Large intestine (tissue), 3 donors: ENCODE measurements at regions not wholly inside any gene's neighbourhood (a gene's known extent, or its start where the extent isn't known, plus 50 kb on each side); places are given as distances from the start of the nearest gene placed in this dataset.

ENCODE experiments used
- DNase-seq, 2 donors: peaks; one replicate each; pipeline versions ENCODE4 v3.0.0 to v3.0.0-alpha.2; 2013
- H3K27ac ChIP-seq: one replicate; pipeline ENCODE4 v1.5.1; 2013; ENCODE audit warnings: low read length
- H3K27me3 ChIP-seq: 2 replicates; pipeline ENCODE4 v1.6.1; 2013; ENCODE audit warnings: low read length; ENCODE audit not compliant: control insufficient read depth, insufficient read depth
- H3K36me3 ChIP-seq: 2 replicates; pipeline ENCODE4 v1.6.1; 2013; ENCODE audit warnings: low read length; ENCODE audit not compliant: control insufficient read depth, insufficient read depth
- H3K4me1 ChIP-seq: one replicate; pipeline ENCODE4 v1.6.1; 2013; ENCODE audit warnings: low read length; ENCODE audit not compliant: control insufficient read depth, insufficient read depth
- H3K4me3 ChIP-seq: one replicate; pipeline ENCODE4 v1.5.1; 2013; ENCODE audit warnings: low read length
- H3K9me3 ChIP-seq: one replicate; pipeline ENCODE4 v1.6.1; 2013; ENCODE audit warnings: mild to moderate bottlenecking, low read depth, low read length, moderate library complexity; ENCODE audit not compliant: control insufficient read depth
- WGBS: methylation state at CpG from one replicate; pipeline ENCODE4 v1.1.5; 2013; ENCODE audit warnings: low lambda C conversion rate; ENCODE audit not compliant: insufficient coverage; 5-methylcytosine and 5-hydroxymethylcytosine counted together

DNA sequence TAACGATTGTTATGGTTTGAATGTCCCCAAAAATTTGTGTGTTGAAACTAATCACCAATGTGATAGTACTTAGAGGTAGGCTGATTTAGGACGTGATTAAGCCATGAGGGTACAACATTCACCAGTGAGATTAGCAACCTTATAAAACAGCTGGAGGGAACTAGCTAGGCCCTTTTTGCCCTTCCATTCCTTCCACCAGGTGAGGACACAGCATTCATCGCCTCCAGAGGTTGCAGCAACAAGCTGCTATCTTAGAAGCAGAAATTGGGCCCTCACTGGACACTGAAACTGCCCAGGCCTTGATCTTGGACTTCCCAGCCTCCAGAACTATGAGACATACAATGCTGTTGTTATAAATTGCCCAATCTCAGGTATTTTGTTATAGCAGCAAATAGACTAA lies 340.7 kb upstream of the JARID2 start:
- Histone ChIP-seq H3K27me3 (no peaks in the 10 kb centered on the region), H3K4me3 (no peak overlapping the region), H3K9me3 (no peaks in the 10 kb centered on the region), H3K36me3 (no peaks in the 10 kb centered on the region), H3K4me1 (peaks cover 12% of the 10 kb centered on the region), H3K27ac (no peak overlapping the region)
- WGBS: no CpG with 5 or more reads among the region's 3 CpGs
- DNase-seq: no peak

GRCh38 chr6:14906621-14907020 lies 339.2 kb upstream of the JARID2 start:
- Histone ChIP-seq H3K4me1 (peaks cover 12% of the 10 kb centered on the region), H3K9me3 (no peaks in the 10 kb centered on the region), H3K27me3 (no peaks in the 10 kb centered on the region), H3K36me3 (no peaks in the 10 kb centered on the region), H3K4me3 (no peak overlapping the region), H3K27ac (no peak overlapping the region)
- no CpG with 5 or more reads among the region's 2 CpGs for WGBS
- DNase-seq: no peak

- no peak overlapping the region for H3K27ac ChIP-seq
- peak; percentile 14 to 31 for DNase-seq
- no peaks in the 10 kb centered on the region for H3K27me3 ChIP-seq
- H3K9me3 ChIP-seq: no peaks in the 10 kb centered on the region
- H3K4me1 ChIP-seq: no peaks in the 10 kb centered on the region
- no peak overlapping the region for H3K4me3 ChIP-seq
- no CpG with 5 or more reads among the region's 13 CpGs for WGBS
- H3K36me3 ChIP-seq: no peaks in the 10 kb centered on the region
These were observed 334.9 kb upstream of the JARID2 start for GRCh38 chr6:14910692-14911547.

DNA sequence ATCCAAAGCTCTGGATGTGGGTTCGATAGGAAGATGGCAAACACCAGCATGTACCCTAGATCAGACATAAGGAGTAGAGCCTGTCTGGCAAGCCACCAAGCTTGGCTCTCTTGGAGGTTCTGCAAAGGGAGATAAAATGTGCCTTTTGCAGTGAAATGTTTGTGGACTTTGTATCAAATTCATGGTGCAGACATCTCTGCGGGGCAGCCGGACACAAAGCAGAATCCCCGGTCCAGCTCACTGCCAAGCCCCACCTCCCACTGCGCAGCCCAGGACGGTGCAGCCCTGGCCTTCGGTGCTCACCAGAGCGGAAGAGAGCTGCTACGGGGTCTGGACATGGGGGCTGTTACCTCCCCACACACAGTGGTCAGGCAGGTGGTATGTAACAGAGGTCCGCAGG lies 333.6 kb upstream of the JARID2 start:
- no peaks in the 10 kb centered on the region for H3K4me1 ChIP-seq
- no peak for DNase-seq
- WGBS: no CpG with 5 or more reads among the region's 10 CpGs
- H3K27ac ChIP-seq: no peak overlapping the region
- no peaks in the 10 kb centered on the region for H3K36me3 ChIP-seq
- H3K4me3 ChIP-seq: no peak overlapping the region
- H3K27me3 ChIP-seq: no peaks in the 10 kb centered on the region
- no peaks in the 10 kb centered on the region for H3K9me3 ChIP-seq

GRCh38 chr6:14912706-14913105 lies 333.2 kb upstream of the JARID2 start:
- Histone ChIP-seq H3K27ac (no peak overlapping the region), H3K36me3 (no peaks in the 10 kb centered on the region), H3K27me3 (no peaks in the 10 kb centered on the region), H3K4me3 (no peak overlapping the region), H3K9me3 (no peaks in the 10 kb centered on the region), H3K4me1 (no peaks in the 10 kb centered on the region)
- no CpG with 5 or more reads among the region's 2 CpGs for WGBS
- DNase-seq: no peak

- 100% methylated on average over 1 of the region's 2 CpGs for WGBS
- Histone ChIP-seq H3K4me1 (no peaks in the 10 kb centered on the region), H3K27ac (no peak overlapping the region), H3K27me3 (no peaks in the 10 kb centered on the region), H3K36me3 (no peaks in the 10 kb centered on the region), H3K9me3 (no peaks in the 10 kb centered on the region), H3K4me3 (no peak overlapping the region)
- no peak for DNase-seq
These were observed 331.9 kb upstream of the JARID2 start for GRCh38 chr6:14913931-14914330.

DNA sequence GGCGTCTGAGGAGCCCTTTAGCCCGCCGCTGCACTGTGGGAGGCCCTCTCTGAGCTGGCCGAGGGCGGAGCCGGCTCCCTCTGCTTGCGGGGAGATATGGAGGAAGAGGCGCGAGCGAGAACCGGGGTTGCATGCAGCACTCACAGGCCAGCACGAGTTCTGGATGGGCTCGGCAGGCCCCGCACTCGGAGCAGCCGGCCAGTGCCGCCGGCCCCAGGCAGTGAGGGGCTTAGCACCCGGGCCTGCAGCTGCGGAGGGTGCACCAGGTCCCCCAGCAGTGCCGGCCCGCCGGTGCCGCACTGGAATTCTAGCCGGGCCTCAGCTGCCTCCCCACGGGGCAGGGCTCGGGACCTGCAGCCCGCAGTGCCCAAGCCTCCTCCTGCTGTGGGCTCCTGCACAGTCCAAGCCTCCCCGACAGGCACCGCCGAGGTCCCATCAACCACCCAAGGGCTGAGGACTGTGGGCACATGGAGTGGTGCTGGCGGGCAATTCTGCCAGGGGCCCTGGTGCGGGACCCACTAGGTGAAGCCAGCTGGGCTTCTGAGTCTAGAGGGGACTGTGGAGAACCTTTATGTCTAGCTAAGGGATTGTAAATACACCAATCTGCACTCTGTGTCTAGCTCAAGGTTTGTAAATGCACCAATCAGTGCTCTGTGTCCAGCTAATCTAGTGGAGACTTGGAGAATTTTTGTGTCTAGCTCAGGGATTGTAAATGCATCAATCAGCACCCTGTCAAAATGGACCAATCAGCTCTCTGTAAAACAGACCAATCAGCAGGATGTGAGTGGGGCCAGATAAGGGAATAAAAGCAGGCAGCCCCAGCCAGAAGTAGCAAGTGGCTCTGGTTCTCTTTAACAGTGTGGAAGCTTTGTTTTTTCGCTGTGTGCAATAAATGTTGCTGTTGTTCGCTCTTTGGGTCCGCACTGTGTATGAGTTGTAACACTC lies 329.7 kb upstream of the JARID2 start:
- Histone ChIP-seq H3K4me1 (no peaks in the 10 kb centered on the region), H3K36me3 (no peaks in the 10 kb centered on the region), H3K9me3 (no peaks in the 10 kb centered on the region), H3K4me3 (no peak overlapping the region), H3K27me3 (no peaks in the 10 kb centered on the region), H3K27ac (no peak overlapping the region)
- no CpG with 5 or more reads among the region's 36 CpGs for WGBS
- no peak for DNase-seq

DNA sequence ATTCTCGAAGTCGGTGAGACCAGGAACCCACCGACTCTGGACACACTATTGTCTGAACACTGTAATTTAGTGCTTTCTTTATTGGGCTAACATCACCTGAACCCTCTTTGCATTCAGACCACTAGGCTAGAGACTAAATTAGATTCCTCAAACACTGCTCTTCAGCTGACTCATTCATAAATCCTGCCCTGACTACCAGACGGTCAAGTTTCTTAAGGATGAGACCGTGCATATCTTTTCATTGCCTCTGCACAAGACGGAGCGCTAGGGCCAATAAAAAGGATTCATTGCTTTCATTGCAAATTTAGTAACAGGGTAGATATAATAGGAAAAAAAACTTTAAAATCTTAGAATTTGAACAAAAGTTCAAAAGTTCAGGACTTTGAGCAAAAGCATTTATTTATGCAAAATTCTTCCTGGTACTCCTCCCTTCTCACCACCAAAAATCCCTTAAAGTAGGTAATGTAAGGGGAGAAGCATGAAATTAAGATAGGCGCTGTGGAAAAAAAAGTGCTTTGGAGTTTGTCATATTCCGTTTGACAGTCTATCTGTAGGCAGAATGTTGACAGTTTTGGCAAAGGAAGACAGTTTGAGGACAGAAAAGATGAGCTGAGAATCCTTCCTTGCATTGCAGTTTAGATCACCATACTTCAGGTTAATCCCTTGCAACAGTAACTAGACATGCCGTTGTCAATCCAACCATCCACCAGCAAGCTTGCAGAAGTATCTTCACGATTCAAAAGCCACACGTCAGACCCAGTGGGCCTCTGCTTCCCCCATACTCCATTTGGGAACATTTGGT lies 328.6 kb upstream of the JARID2 start:
- Histone ChIP-seq H3K27me3 (no peaks in the 10 kb centered on the region), H3K4me1 (peaks cover 6% of the 10 kb centered on the region), H3K4me3 (no peak overlapping the region), H3K27ac (no peak overlapping the region), H3K9me3 (no peaks in the 10 kb centered on the region), H3K36me3 (no peaks in the 10 kb centered on the region)
- no peak for DNase-seq
- WGBS: 100% methylated on average over 1 of the region's 12 CpGs

GRCh38 chr6:14918200-14918907 lies 327.5 kb upstream of the JARID2 start:
- Histone ChIP-seq H3K27me3 (no peaks in the 10 kb centered on the region), H3K9me3 (no peaks in the 10 kb centered on the region), H3K4me1 (peaks cover 6% of the 10 kb centered on the region), H3K27ac (no peak overlapping the region), H3K4me3 (no peak overlapping the region), H3K36me3 (no peaks in the 10 kb centered on the region)
- no peak for DNase-seq
- WGBS: 63% methylated on average over 2 of the region's 16 CpGs
